Coronary artery (tissue), 2 donors: ENCODE measurements at regions not wholly inside any gene's neighbourhood (a gene's known extent, or its start where the extent isn't known, plus 50 kb on each side); places are given as distances from the start of the nearest gene placed in this dataset.
"Not testable (repeated sequence)": the region's sequence is repeated elsewhere in the genome, so short reads cannot be mapped to it uniquely, and the experiment has no call there.

ENCODE experiments used
- DNase-seq: peaks from one replicate; pipeline ENCODE4 v3.0.0-alpha.2; 2017; ENCODE audit warnings: low spot score
- H3K27ac ChIP-seq, 2 donors: fragments of 200-600 bp; sonication (generic); one replicate each; pipeline ENCODE4 v1.5.1; 2016 to 2019
- H3K4me3 ChIP-seq: fragments of 200-600 bp; sonication (generic); 2 replicates; pipeline ENCODE4 v1.5.1; 2016; ENCODE audit warnings: mild to moderate bottlenecking, moderate library complexity
- CTCF ChIP-seq: fragments of 200-600 bp; sonication (generic); IDR thresholded peaks from one replicate; pipeline ENCODE4 v1.5.1; 2019; ENCODE audit warnings: antibody characterized with exemption

GRCh38 chr10:8402576-8402975 lies 348.1 kb downstream of the GATA3 start:
- DNase-seq = no peak
- Histone ChIP-seq H3K27ac (no peak overlapping the region), H3K4me3 (no peak overlapping the region)
- no peak for TF ChIP-seq CTCF

GRCh38 chr10:8403711-8404371 lies 349.4 kb downstream of the GATA3 start:
- TF ChIP-seq CTCF = no peak
- no peak for DNase-seq

GRCh38 chr10:8404721-8405120 lies 350.2 kb downstream of the GATA3 start:
- no peak for DNase-seq
- no peak overlapping the region for H3K27ac ChIP-seq
- no peak for TF ChIP-seq CTCF

More at GRCh38 chr10:8403711-8404371, 349.4 kb downstream of the GATA3 start:
- H3K27ac ChIP-seq = no peak overlapping the region
- no peak overlapping the region for H3K4me3 ChIP-seq

GRCh38 chr10:8405596-8405995 lies 351.1 kb downstream of the GATA3 start:
- no peak overlapping the region for H3K4me3 ChIP-seq
- no peak overlapping the region for H3K27ac ChIP-seq
- DNase-seq = no peak
- no peak for TF ChIP-seq CTCF

More at GRCh38 chr10:8404721-8405120, 350.2 kb downstream of the GATA3 start:
- H3K4me3 ChIP-seq = no peak overlapping the region

- no peak for TF ChIP-seq CTCF
- no peak overlapping the region for H3K27ac ChIP-seq
- DNase-seq = no peak
- H3K4me3 ChIP-seq = no peak overlapping the region
These were observed 353.1 kb downstream of the GATA3 start for GRCh38 chr10:8407501-8408021.

GRCh38 chr10:8410506-8410905 lies 356.0 kb downstream of the GATA3 start:
- H3K4me3 ChIP-seq = no peak overlapping the region
- no peak for TF ChIP-seq CTCF
- no peak for DNase-seq
- H3K27ac ChIP-seq = no peak overlapping the region

- no peak overlapping the region for H3K4me3 ChIP-seq
- no peak for DNase-seq
- H3K27ac ChIP-seq = no peak overlapping the region
- TF ChIP-seq CTCF = no peak
These were observed 358.1 kb downstream of the GATA3 start for GRCh38 chr10:8412541-8412940.

GRCh38 chr10:8415029-8415428 lies 360.5 kb downstream of the GATA3 start:
- H3K27ac ChIP-seq, H3K4me3 ChIP-seq, DNase-seq: not testable (repeated sequence)
